HCT116 (cell line): ENCODE measurements at regions not wholly inside any gene's neighbourhood (a gene's known extent, or its start where the extent isn't known, plus 50 kb on each side); places are given as distances from the start of the nearest gene placed in this dataset.

Experiments used
- ATAC-seq: fragments of 200-7000 bp; cut with Tn5 transposase; 2 replicates; pipeline ENCODE4 v1.9.1; 2020; ENCODE audit warnings: mild to moderate bottlenecking, moderate library complexity
- BruUV-seq: library from RNA; stranded (reverse); fragments of 400-500 nt; replicated peaks from 2 replicates; lab custom pipeline; 2021; lab: Mats Ljungman, UMichigan
- CTCF ChIA-PET: fragments of 300-600 bp; sonication (Branson Sonifier 250); formaldehyde crosslinking; loops from one replicate; lab custom pipeline; 2021; ENCODE audit warnings: antibody characterized with exemption; lab: Charles Lee
- POLR2A ChIA-PET: fragments of 300-600, 350-600 bp; sonication (Branson Sonifier 250); formaldehyde crosslinking; loops from one replicate; lab custom pipeline; 2021; ENCODE audit warnings: antibody characterized with exemption; lab: Charles Lee
- RAD21 ChIA-PET, 2 experiments: fragments of 300-600 bp; sonication (Branson Sonifier 250); formaldehyde crosslinking; loops; one replicate each; lab custom pipeline; 2023; ENCODE audit warnings: low total read pairs in 2 of 2; ENCODE audit not compliant: uncharacterized antibody in 2 of 2, unreplicated experiment in 2 of 2, low non-redundant PET in 1 of 2; lab: Charles Lee
- DNase-seq: peaks from one replicate; pipeline ENCODE4 v3.0.0-alpha.2; 2010; ENCODE audit warnings: low read depth, low spot score
- H2AFZ ChIP-seq: fragments of 200-600 bp; shearing (Covaris generic), sonication (generic); 2 replicates; pipeline ENCODE4 v1.6.1; 2017; ENCODE audit warnings: low read depth, mixed run types, mixed read lengths, antibody characterized with exemption, low read length; ENCODE audit not compliant: poor library complexity, severe bottlenecking
- H3K27ac ChIP-seq: 2 replicates; pipeline ENCODE4 v1.5.1; 2012; ENCODE audit warnings: low read depth, low read length
- H3K27me3 ChIP-seq: fragments of 200-600 bp; sonication (generic); 2 replicates; pipeline ENCODE4 v1.6.1; 2016; ENCODE audit warnings: mixed run types, low read length, mixed read lengths; ENCODE audit not compliant: insufficient read depth
- H3K36me3 ChIP-seq, 2 experiments: fragments of 200-500 bp in 1 of 2; fragments of 200-600 bp in 1 of 2; sonication (Bioruptor generic) in 1 of 2; sonication (generic) in 1 of 2; 2 replicates each; pipeline versions ENCODE4 v1.5.1 to v1.6.1; 2014 to 2016; ENCODE audit warnings: low read length in 2 of 2, inconsistent platforms in 1 of 2, mixed read lengths in 1 of 2, mixed run types in 1 of 2; ENCODE audit not compliant: insufficient read depth in 2 of 2, control insufficient read depth in 1 of 2
- H3K4me1 ChIP-seq, 2 experiments: fragments of 200-600 bp in 1 of 2; sonication (generic) in 1 of 2; 2 replicates each; pipeline versions ENCODE4 v1.5.1 to v1.6.1; 2012 to 2017; ENCODE audit warnings: low read length in 2 of 2, inconsistent platforms in 1 of 2, mild to moderate bottlenecking in 1 of 2, mixed read lengths in 1 of 2, mixed run types in 1 of 2, moderate library complexity in 1 of 2; ENCODE audit not compliant: insufficient read depth in 2 of 2, control insufficient read depth in 1 of 2
- H3K4me2 ChIP-seq: fragments of 200-600 bp; sonication (generic); 2 replicates; pipeline ENCODE4 v1.6.1; 2017; ENCODE audit warnings: mixed run types, low read length, mixed read lengths
- H3K4me3 ChIP-seq, 2 experiments: fragments of 200-600 bp in 1 of 2; sonication (generic) in 1 of 2; replicated peaks in 1 of 2; 2 replicates each; pipeline ENCODE4 v1.5.1; 2011 to 2016; ENCODE audit warnings: low read length in 2 of 2, control low read depth in 1 of 2, low read depth in 1 of 2, mild to moderate bottlenecking in 1 of 2, mixed read lengths in 1 of 2, mixed run types in 1 of 2
- H3K79me2 ChIP-seq: fragments of 200-600 bp; sonication (generic); 2 replicates; pipeline ENCODE4 v1.6.1; 2017; ENCODE audit warnings: mild to moderate bottlenecking, mixed run types, low read length, moderate library complexity, mixed read lengths; ENCODE audit not compliant: insufficient read depth
- H3K9ac ChIP-seq: fragments of 200-600 bp; sonication (generic); 2 replicates; pipeline ENCODE4 v1.6.1; 2016; ENCODE audit warnings: low read length, mixed read lengths
- H3K9me2 ChIP-seq: fragments of 200-600 bp; sonication (generic), shearing (Covaris generic); 2 replicates; pipeline ENCODE4 v1.6.1; 2017; ENCODE audit warnings: mixed run types, mild to moderate bottlenecking, moderate library complexity; ENCODE audit not compliant: insufficient read depth
- H3K9me3 ChIP-seq, 2 experiments: fragments of 200-500 bp in 1 of 2; fragments of 200-600 bp in 1 of 2; sonication (Bioruptor generic) in 1 of 2; sonication (generic) in 1 of 2; 2 replicates each; pipeline ENCODE4 v1.6.1; 2014 to 2017; ENCODE audit warnings: low read length in 2 of 2, mixed read lengths in 2 of 2, inconsistent platforms in 1 of 2, low read depth in 1 of 2, mild to moderate bottlenecking in 1 of 2, mixed run types in 1 of 2, moderate library complexity in 1 of 2; ENCODE audit not compliant: control insufficient read depth in 1 of 2, insufficient read depth in 1 of 2
- H4K20me1 ChIP-seq: fragments of 200-600 bp; sonication (generic), shearing (Covaris generic); 2 replicates; pipeline ENCODE4 v1.6.1; 2017; ENCODE audit warnings: mixed run types, mild to moderate bottlenecking, moderate library complexity; ENCODE audit not compliant: insufficient read depth
- CBX3 ChIP-seq: IDR thresholded peaks from 2 replicates; pipeline ENCODE4 v1.6.1; 2012; ENCODE audit warnings: low read depth
- CEBPB ChIP-seq: IDR thresholded peaks from 2 replicates; pipeline ENCODE4 v1.6.1; 2012; ENCODE audit warnings: low read depth
- ELF1 ChIP-seq: IDR thresholded peaks from 2 replicates; pipeline ENCODE4 v1.6.1; 2012; ENCODE audit warnings: low read depth, borderline replicate concordance
- EZH2 ChIP-seq: fragments of 200-600 bp; sonication (generic); IDR thresholded peaks from 2 replicates; pipeline ENCODE4 v1.6.1; 2017; ENCODE audit warnings: antibody characterized with exemption, mixed run types
- EZH2phosphoT487 ChIP-seq: fragments of 200-600 bp; IDR thresholded peaks from 2 replicates; pipeline ENCODE4 v1.6.1; 2018; ENCODE audit warnings: antibody characterized with exemption, borderline replicate concordance
- FOSL1 ChIP-seq: IDR thresholded peaks from 2 replicates; pipeline ENCODE4 v1.6.1; 2012; ENCODE audit warnings: low read depth
- JUND ChIP-seq: IDR thresholded peaks from 2 replicates; pipeline ENCODE4 v1.6.1; 2012
- MAX ChIP-seq: IDR thresholded peaks from 2 replicates; pipeline ENCODE4 v1.6.1; 2012
- POLR2A ChIP-seq: IDR thresholded peaks from 2 replicates; pipeline ENCODE4 v1.7.0; 2011; ENCODE audit warnings: borderline replicate concordance; ENCODE audit not compliant: insufficient read depth, insufficient read length; ENCODE audit errors: extremely low read depth
- POLR2AphosphoS5 ChIP-seq: IDR thresholded peaks from 2 replicates; pipeline ENCODE4 v1.6.1; 2011; ENCODE audit warnings: mild to moderate bottlenecking, low read depth, low read length, moderate library complexity
- RAD21 ChIP-seq: IDR thresholded peaks from 2 replicates; pipeline ENCODE4 v1.6.1; 2012; ENCODE audit warnings: low read depth, mild to moderate bottlenecking
- REST ChIP-seq: IDR thresholded peaks from 2 replicates; pipeline ENCODE4 v1.6.1; 2012; ENCODE audit warnings: low read depth
- SIN3A ChIP-seq: IDR thresholded peaks from 2 replicates; pipeline ENCODE4 v1.6.1; 2012; ENCODE audit warnings: low read depth
- SP1 ChIP-seq: IDR thresholded peaks from 2 replicates; pipeline ENCODE4 v1.6.1; 2012; ENCODE audit warnings: low read depth
- SRF ChIP-seq: IDR thresholded peaks from 2 replicates; pipeline ENCODE4 v1.6.1; 2012; ENCODE audit warnings: low read depth
- TCF7L2 ChIP-seq: IDR thresholded peaks from 2 replicates; pipeline ENCODE4 v1.7.0; 2011; ENCODE audit warnings: borderline replicate concordance, inconsistent platforms; ENCODE audit not compliant: insufficient read depth, insufficient read length; ENCODE audit errors: extremely low read depth
- YY1 ChIP-seq: IDR thresholded peaks from 2 replicates; pipeline ENCODE4 v1.6.1; 2011; ENCODE audit warnings: low read length, low read depth, moderate library complexity, mild to moderate bottlenecking; ENCODE audit not compliant: insufficient replicate concordance; ENCODE audit errors: extremely low read depth
- ZBTB33 ChIP-seq: IDR thresholded peaks from 2 replicates; pipeline ENCODE4 v1.6.1; 2011; ENCODE audit warnings: mild to moderate bottlenecking, low read length, moderate library complexity; ENCODE audit not compliant: insufficient replicate concordance; ENCODE audit errors: extremely low read depth
- ZFX ChIP-seq: fragments of 450-650 bp; IDR thresholded peaks from 2 replicates; pipeline ENCODE4 v1.6.1; 2017
- ZNF274 ChIP-seq: fragments of 200-500 bp; sonication (Bioruptor generic); IDR thresholded peaks from 2 replicates; pipeline ENCODE4 v1.6.1; 2014; ENCODE audit warnings: mild to moderate bottlenecking, low read depth, low read length, inconsistent platforms
- intact Hi-C: fragments of 100-400 bp; cut with micrococcal nuclease; formaldehyde crosslinking; loops from 2 replicates; pipeline ENCODE4 v1.10.0; 2022

GRCh38 chr2:81061016-81061415, 756.5 kb upstream of the LRRTM1 start:
- H2AFZ ChIP-seq = no peak overlapping the region
- ATAC-seq (no peak), DNase-seq (no peak)
- no peaks in the 10 kb centered on the region for H3K9me2 ChIP-seq
- no peaks in the 10 kb centered on the region for H3K4me1 ChIP-seq
- no peaks in the 10 kb centered on the region for H3K27me3 ChIP-seq
- intact Hi-C loops = no loop called here
- ChIA-PET CTCF (no interaction called here), RAD21 (no interaction called here), POLR2A (no interaction called here)
- no peak overlapping the region for H3K9ac ChIP-seq
- no peaks in the 10 kb centered on the region; the same call in 1 of the 2 replicates for H4K20me1 ChIP-seq
- TF ChIP-seq FOSL1 (no peak), ZBTB33 (no peak), MAX (no peak), POLR2AphosphoS5 (no peak), SIN3A (no peak), RAD21 (no peak), CBX3 (no peak), SRF (no peak), TCF7L2 (no peak), POLR2A (no peak), ZFX (no peak), EZH2phosphoT487 (no peak), SP1 (no peak), ELF1 (no peak), REST (no peak), EZH2 (no peak), ZNF274 (no peak), CEBPB (no peak), YY1 (no peak), JUND (no peak)
- no peaks in the 10 kb centered on the region for H3K36me3 ChIP-seq
- no peak overlapping the region for H3K4me3 ChIP-seq
- no peak overlapping the region for H3K4me2 ChIP-seq
- H3K27ac ChIP-seq = no peak overlapping the region
- H3K79me2 ChIP-seq = no peaks in the 10 kb centered on the region
- no TSS peak for BruUV-seq
- H3K9me3 ChIP-seq = no peaks in the 10 kb centered on the region
